GM12878 (cell line): ENCODE measurements at regions not wholly inside any gene's neighbourhood (a gene's known extent, or its start where the extent isn't known, plus 50 kb on each side); places are given as distances from the start of the nearest gene placed in this dataset.

Source experiments
- ATAC-seq: fragments of 200-7000 bp; cut with Tn5 transposase; 3 replicates; pipeline ENCODE4 v1.9.1; 2020; ENCODE audit warnings: mild to moderate bottlenecking, moderate library complexity
- BruUV-seq: library from RNA; stranded (reverse); fragments of 400-500 nt; replicated peaks from 2 replicates; lab custom pipeline; 2021; lab: Mats Ljungman, UMichigan
- CTCF ChIA-PET: fragments of 300-600 bp; sonication (Branson Sonifier 250); formaldehyde crosslinking; extraction: SDS; loops from one replicate; lab custom pipeline; 2021; ENCODE audit warnings: inconsistent platforms; lab: Yijun Ruan, JAX
- POLR2A ChIA-PET: fragments of 350-600 bp; formaldehyde crosslinking; extraction: SDS; loops from one replicate; lab custom pipeline; 2021; ENCODE audit warnings: inconsistent platforms; lab: Charles Lee
- RAD21 ChIA-PET: fragments of 300-600 bp; sonication (Branson Sonifier 250); formaldehyde crosslinking; loops from one replicate; lab custom pipeline; 2023; ENCODE audit warnings: antibody characterized with exemption; ENCODE audit not compliant: unreplicated experiment; lab: Charles Lee
- SMC1A ChIA-PET: fragments of 300-600 bp; sonication (Branson Sonifier 250); formaldehyde crosslinking; loops from one replicate; lab custom pipeline; 2023; ENCODE audit not compliant: unreplicated experiment, uncharacterized antibody; lab: Charles Lee
- DNase-seq: peaks from one replicate; pipeline ENCODE4 v3.0.0-alpha.2; 2011; ENCODE audit warnings: low read depth, low spot score
- FAIRE-seq: peaks from 3 replicates; lab custom pipeline; 2011; peaks lifted over from hg19 to GRCh38; lab: Jason Lieb, UNC
- H2AFZ ChIP-seq: 2 replicates; pipeline ENCODE4 v1.6.0; 2011; ENCODE audit warnings: low read depth, low read length, control low read depth; ENCODE audit not compliant: control insufficient read depth
- H3K27ac ChIP-seq: 2 replicates; pipeline ENCODE4 v1.5.1; 2011; ENCODE audit warnings: control low read depth; ENCODE audit not compliant: control insufficient read depth, insufficient read depth
- H3K27me3 ChIP-seq, 2 experiments: replicated peaks in 1 of 2; 2 replicates each; pipeline versions ENCODE4 v1.6.0 to v1.6.1; 2011; ENCODE audit warnings: low read length in 1 of 2; ENCODE audit not compliant: control insufficient read depth in 2 of 2, insufficient read depth in 2 of 2
- H3K36me3 ChIP-seq, 2 experiments: 2 replicates each; pipeline ENCODE4 v1.5.1; 2011; ENCODE audit warnings: low read length in 1 of 2; ENCODE audit not compliant: control insufficient read depth in 2 of 2, insufficient read depth in 2 of 2
- H3K4me1 ChIP-seq: 2 replicates; pipeline ENCODE4 v1.6.1; 2011; ENCODE audit warnings: mild to moderate bottlenecking, low read length, moderate library complexity, mixed read lengths; ENCODE audit not compliant: control insufficient read depth, insufficient read depth
- H3K4me2 ChIP-seq: 2 replicates; pipeline ENCODE4 v1.6.0; 2011; ENCODE audit warnings: control low read depth; ENCODE audit not compliant: control insufficient read depth, insufficient read depth
- H3K4me3 ChIP-seq: fragments of 200-600 bp; sonication (generic); 2 replicates; pipeline ENCODE4 v1.5.1; 2016
- H3K79me2 ChIP-seq: 2 replicates; pipeline ENCODE4 v1.6.0; 2011; ENCODE audit warnings: low read length; ENCODE audit not compliant: control insufficient read depth, insufficient read depth
- H3K9ac ChIP-seq: 2 replicates; pipeline ENCODE4 v1.8.0; 2011; ENCODE audit warnings: low read length, control low read depth, mixed read lengths; ENCODE audit not compliant: control insufficient read depth, insufficient read depth
- H3K9me3 ChIP-seq: replicated peaks from 3 replicates; pipeline ENCODE4 v1.5.1; 2011; ENCODE audit warnings: mild to moderate bottlenecking, low read length; ENCODE audit not compliant: control insufficient read depth, insufficient read depth
- H4K20me1 ChIP-seq: 2 replicates; pipeline ENCODE4 v1.6.0; 2011; ENCODE audit not compliant: control insufficient read depth, insufficient read depth
- IKZF2 ChIP-seq, 2 experiments: fragments of 450-650 bp; IDR thresholded peaks; 2 replicates each; pipeline ENCODE4 v1.6.1; 2017; ENCODE audit warnings: mild to moderate bottlenecking in 2 of 2, moderate library complexity in 2 of 2
- NRF1 ChIP-seq: conservative IDR thresholded peaks from 2 replicates; pipeline ENCODE4 v1.6.1; 2011; ENCODE audit warnings: mild to moderate bottlenecking, low read depth, low read length, improper control_type of control experiment
- ZZZ3 ChIP-seq: IDR thresholded peaks from 2 replicates; pipeline ENCODE4 v1.6.1; 2011; ENCODE audit warnings: low read depth; ENCODE audit not compliant: control insufficient read depth, insufficient read length
- WGBS: methylation state at CpG from one replicate; pipeline ENCODE4 v1.1.6; 2016; ENCODE audit warnings: low lambda C conversion rate; ENCODE audit not compliant: insufficient replicate concordance, insufficient coverage; ENCODE audit errors: missing lambda C conversion rate; 5-methylcytosine and 5-hydroxymethylcytosine counted together
- in situ Hi-C: fragments of 300-500 bp; cut with MboI; formaldehyde crosslinking; loops from 9 replicates; pipeline ENCODE4 v1.14.3; 2018; ENCODE audit warnings: mixed read lengths
- intact Hi-C: fragments of 100-400 bp; cut with micrococcal nuclease; formaldehyde crosslinking; loops from one replicate; pipeline ENCODE4 v1.14.2; 2022; ENCODE audit not compliant: unreplicated experiment
- TF ChIP-seq, protein P1 (sequence below): IDR thresholded peaks from 2 replicates; pipeline ENCODE4 v1.6.1; 2012; ENCODE audit warnings: low read depth, low read length, improper control_type of control experiment

DNA sequence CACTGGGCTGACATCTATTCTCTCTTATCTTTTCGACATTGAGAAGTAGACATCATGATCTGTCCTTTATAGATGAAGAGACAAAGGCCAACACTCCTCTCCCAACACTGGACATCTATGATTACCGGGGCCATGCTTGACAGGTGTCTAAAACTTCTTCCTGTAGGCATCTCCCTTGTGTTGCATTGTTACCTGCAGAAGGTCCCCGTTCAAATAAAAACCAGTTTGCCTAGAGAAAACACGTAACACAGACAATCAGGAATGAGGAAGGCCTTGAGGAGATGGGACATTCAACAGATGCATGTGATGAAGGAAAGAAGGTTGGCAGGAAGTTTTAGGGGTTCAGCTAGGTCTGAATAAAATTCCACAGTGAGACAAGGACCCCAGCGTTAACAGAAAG is 70.8 kb upstream of the ST8SIA3 start (continued):
- TF ChIP-seq ZZZ3 (no peak), NRF1 (no peak)

DNA sequence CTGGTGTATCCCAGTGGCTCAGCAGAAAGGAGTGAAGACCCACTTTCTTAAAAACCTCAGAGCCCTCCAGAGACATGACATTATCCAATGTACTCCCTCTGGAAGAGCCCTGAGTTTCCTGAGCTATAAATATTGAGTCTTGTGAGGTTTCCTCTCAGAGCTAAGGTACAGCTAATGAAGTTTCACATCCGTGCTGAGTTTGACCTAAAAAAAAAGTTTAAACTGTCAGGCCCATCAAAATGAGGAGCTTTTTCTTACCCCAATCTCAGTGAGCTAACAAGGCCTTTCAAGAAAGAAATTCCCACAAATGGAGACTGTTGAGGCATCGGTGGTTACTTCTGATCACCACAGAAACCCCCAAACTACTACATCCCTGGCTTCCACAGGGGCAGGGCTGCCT is 65.4 kb upstream of the ST8SIA3 start:
- intact Hi-C loops: no loop called here
- no peaks in the 10 kb centered on the region for H3K9me3 ChIP-seq
- peak; percentile 9 for DNase-seq
- SMC1A ChIA-PET: interaction anchor here (0.6 kb wide), 1 partner anchor 38 kb away, joined by 3 read pairs; no protein-coding TSS in a partner anchor
- BruUV-seq: no TSS peak
- in situ Hi-C loops: no loop called here
- 20% methylated on average over 2 of the region's 2 CpGs for WGBS
- no peak overlapping the region for H2AFZ ChIP-seq
- no peak overlapping the region for H3K4me2 ChIP-seq
- TF ChIP-seq, protein P1, sequence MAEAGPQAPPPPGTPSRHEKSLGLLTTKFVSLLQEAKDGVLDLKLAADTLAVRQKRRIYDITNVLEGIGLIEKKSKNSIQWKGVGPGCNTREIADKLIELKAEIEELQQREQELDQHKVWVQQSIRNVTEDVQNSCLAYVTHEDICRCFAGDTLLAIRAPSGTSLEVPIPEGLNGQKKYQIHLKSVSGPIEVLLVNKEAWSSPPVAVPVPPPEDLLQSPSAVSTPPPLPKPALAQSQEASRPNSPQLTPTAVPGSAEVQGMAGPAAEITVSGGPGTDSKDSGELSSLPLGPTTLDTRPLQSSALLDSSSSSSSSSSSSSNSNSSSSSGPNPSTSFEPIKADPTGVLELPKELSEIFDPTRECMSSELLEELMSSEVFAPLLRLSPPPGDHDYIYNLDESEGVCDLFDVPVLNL: no peak
- TF ChIP-seq IKZF2 (IDR thresholded peaks at IDR 0.05): peak in 1 of 2 experiments; percentile 14; a peak in 1 of 4 replicates
- TF ChIP-seq, all 136 proteins: peak for 1
- Histone ChIP-seq H3K9ac (no peak overlapping the region), H3K4me1 (peaks cover 4% of the 10 kb centered on the region), H3K27me3 (no peaks in the 10 kb centered on the region), H3K27ac (no peak overlapping the region), H4K20me1 (no peaks in the 10 kb centered on the region), H3K36me3 (no peaks in the 10 kb centered on the region), H3K79me2 (no peaks in the 10 kb centered on the region), H3K4me3 (no peak overlapping the region)
- POLR2A ChIA-PET: interaction anchor here (0.6 kb wide), 1 partner anchor 85 kb away, joined by 4 read pairs; no protein-coding TSS in a partner anchor
- CTCF ChIA-PET: interaction anchor here (1.3 to 1.5 kb wide), 2 partner anchors 10 to 55 kb away, joined by 3 read pairs; no protein-coding TSS in a partner anchor
- FAIRE-seq: no peak
- peak; percentile 70 for ATAC-seq
- RAD21 ChIA-PET: interaction anchor here (0.7 to 1.0 kb wide), 2 partner anchors 16 to 418 kb away, joined by 3 to 4 read pairs; no protein-coding TSS in a partner anchor
